ENCODE measurements at regions not wholly inside any gene's neighbourhood (a gene's known extent, or its start where the extent isn't known, plus 50 kb on each side); places are given as distances from the start of the nearest gene placed in this dataset.

DNA sequence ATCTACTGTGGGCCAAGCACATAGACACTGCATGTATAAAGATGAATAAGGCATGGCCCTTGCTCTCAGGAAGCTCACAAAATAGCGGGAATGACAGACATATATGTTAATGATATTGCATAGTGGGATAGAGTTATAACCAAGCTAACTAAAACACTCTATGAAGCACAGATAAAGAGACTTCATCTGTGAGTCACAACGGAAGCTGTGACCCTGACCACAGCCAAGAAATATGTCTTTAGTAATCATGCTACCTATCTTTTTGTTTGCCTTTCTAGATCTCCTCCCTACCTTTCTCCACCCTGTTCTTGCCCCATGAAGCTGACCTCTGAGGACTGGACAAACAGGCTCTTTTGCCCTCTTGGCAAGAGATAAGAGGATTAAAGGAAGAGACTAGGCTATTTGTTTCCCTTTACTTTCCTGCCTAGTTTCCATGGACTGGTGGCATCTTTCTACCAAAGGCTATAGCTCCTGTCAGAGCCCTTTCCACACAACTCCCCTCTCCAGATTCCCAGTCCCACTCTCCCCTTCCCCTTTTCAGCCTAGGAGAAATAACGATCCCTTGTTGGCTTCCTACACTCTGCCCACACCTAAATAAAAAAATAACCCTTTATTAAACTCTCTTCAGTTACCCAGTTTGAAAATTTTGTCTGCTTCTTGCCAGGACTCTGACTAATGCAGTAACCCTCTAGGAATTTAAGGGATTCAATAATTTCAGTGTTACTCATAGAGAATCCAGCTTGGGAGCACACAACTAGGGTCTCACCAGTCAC, 504.9 kb upstream of the MARCKS start:
- Histone ChIP-seq H3K27me3 (ENCODE audit: insufficient read depth) (no peaks in the 10 kb centered on the region), H3K79me2 (replicated peaks; ENCODE audit: insufficient read depth) (no peaks in the 10 kb centered on the region), H3K4me2 (no peak overlapping the region), H3K4me3 (no peak overlapping the region), H3K9me2 (ENCODE audit: insufficient read depth) (peaks cover 10% of the 10 kb centered on the region), H3F3A (replicated peaks; ENCODE audit: low read depth) (no peaks in the 10 kb centered on the region), H3K4me1 (ENCODE audit: insufficient read depth) (no peaks in the 10 kb centered on the region), H3K36me3 (ENCODE audit: insufficient read depth) (no peaks in the 10 kb centered on the region), H2AFZ (no peak overlapping the region), H3K27ac (ENCODE audit: low read depth) (no peak overlapping the region), H4K20me1 (replicated peaks; ENCODE audit: insufficient read depth) (no peaks in the 10 kb centered on the region)
- Mint-ChIP-seq H3K4me1 (peaks cover 4% of the 10 kb centered on the region; the same call in 2 of the 3 replicates), H3K27me3 (ENCODE audit: insufficient read depth, low read depth, poor library complexity) (no peaks in the 10 kb centered on the region), H3K36me3 (ENCODE audit: low read depth) (no peaks in the 10 kb centered on the region), H3K4me3 (no peak overlapping the region), H3K9me3 (no peaks in the 10 kb centered on the region), H3K27ac (peak overlapping the region; percentile 1; the same call in 1 of the 2 replicates)
- no peak for TF ChIP-seq CREB1 (CRISPR knock-in tag; IDR thresholded peaks at IDR 0.05; ENCODE audit: low read depth)
- TF ChIP-seq JUNB (IDR thresholded peaks at IDR 0.05; ENCODE audit: unreplicated experiment), result no peak
- TF ChIP-seq STAT1 (IDR thresholded peaks at IDR 0.05; ENCODE audit: unreplicated experiment), result no peak
- TF ChIP-seq NANOG (IDR thresholded peaks at IDR 0.05; ENCODE audit: borderline replicate concordance), result no peak
- no peak for ATAC-seq
- no peak for DNase-seq (ENCODE audit: low spot score)

- Mint-ChIP-seq H3K36me3 (ENCODE audit: low read depth) (no peaks in the 10 kb centered on the region), H3K4me3 (no peak overlapping the region), H3K9me3 (no peaks in the 10 kb centered on the region), H3K4me1 (no peaks in the 10 kb centered on the region), H3K27me3 (ENCODE audit: insufficient read depth, low read depth, poor library complexity) (no peaks in the 10 kb centered on the region), H3K27ac (no peak overlapping the region; the same call in 1 of the 2 replicates)
- Histone ChIP-seq H3K4me1 (ENCODE audit: insufficient read depth) (no peaks in the 10 kb centered on the region), H3K27ac (ENCODE audit: low read depth) (no peak overlapping the region), H3K79me2 (replicated peaks; ENCODE audit: insufficient read depth) (no peaks in the 10 kb centered on the region), H3F3A (replicated peaks; ENCODE audit: low read depth) (no peaks in the 10 kb centered on the region), H3K4me3 (no peak overlapping the region), H3K27me3 (ENCODE audit: insufficient read depth) (no peaks in the 10 kb centered on the region), H3K36me3 (ENCODE audit: insufficient read depth) (no peaks in the 10 kb centered on the region), H2AFZ (no peak overlapping the region), H3K4me2 (no peak overlapping the region), H4K20me1 (replicated peaks; ENCODE audit: insufficient read depth) (no peaks in the 10 kb centered on the region), H3K9me2 (ENCODE audit: insufficient read depth) (peaks cover 7% of the 10 kb centered on the region; the same call in 1 of the 2 replicates)
- DNase-seq (ENCODE audit: low spot score), result no peak
- ATAC-seq, result no peak
- TF ChIP-seq, protein P1, sequence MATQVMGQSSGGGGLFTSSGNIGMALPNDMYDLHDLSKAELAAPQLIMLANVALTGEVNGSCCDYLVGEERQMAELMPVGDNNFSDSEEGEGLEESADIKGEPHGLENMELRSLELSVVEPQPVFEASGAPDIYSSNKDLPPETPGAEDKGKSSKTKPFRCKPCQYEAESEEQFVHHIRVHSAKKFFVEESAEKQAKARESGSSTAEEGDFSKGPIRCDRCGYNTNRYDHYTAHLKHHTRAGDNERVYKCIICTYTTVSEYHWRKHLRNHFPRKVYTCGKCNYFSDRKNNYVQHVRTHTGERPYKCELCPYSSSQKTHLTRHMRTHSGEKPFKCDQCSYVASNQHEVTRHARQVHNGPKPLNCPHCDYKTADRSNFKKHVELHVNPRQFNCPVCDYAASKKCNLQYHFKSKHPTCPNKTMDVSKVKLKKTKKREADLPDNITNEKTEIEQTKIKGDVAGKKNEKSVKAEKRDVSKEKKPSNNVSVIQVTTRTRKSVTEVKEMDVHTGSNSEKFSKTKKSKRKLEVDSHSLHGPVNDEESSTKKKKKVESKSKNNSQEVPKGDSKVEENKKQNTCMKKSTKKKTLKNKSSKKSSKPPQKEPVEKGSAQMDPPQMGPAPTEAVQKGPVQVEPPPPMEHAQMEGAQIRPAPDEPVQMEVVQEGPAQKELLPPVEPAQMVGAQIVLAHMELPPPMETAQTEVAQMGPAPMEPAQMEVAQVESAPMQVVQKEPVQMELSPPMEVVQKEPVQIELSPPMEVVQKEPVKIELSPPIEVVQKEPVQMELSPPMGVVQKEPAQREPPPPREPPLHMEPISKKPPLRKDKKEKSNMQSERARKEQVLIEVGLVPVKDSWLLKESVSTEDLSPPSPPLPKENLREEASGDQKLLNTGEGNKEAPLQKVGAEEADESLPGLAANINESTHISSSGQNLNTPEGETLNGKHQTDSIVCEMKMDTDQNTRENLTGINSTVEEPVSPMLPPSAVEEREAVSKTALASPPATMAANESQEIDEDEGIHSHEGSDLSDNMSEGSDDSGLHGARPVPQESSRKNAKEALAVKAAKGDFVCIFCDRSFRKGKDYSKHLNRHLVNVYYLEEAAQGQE (IDR thresholded peaks at IDR 0.05; ENCODE audit: unreplicated experiment), result no peak
- TF ChIP-seq EZH2 (IDR thresholded peaks at IDR 0.05; ENCODE audit: low read depth, unreplicated experiment) (no peak), CTCF (conservative IDR thresholded peaks at IDR 0.05; ENCODE audit: low read depth in 2 of 2) (no peak), NANOG (IDR thresholded peaks at IDR 0.05; ENCODE audit: borderline replicate concordance) (no peak), ZNF462 (CRISPR knock-in tag; IDR thresholded peaks at IDR 0.05) (no peak), ZNF114 (CRISPR knock-in tag; IDR thresholded peaks at IDR 0.05) (no peak)
Measured at GRCh38 chr6:113352831-113353230, 504.3 kb upstream of the MARCKS start.
